22Rv1 (cell line): ENCODE measurements at regions not wholly inside any gene's neighbourhood (a gene's known extent, or its start where the extent isn't known, plus 50 kb on each side); places are given as distances from the start of the nearest gene placed in this dataset.
A peak's percentile ranks its signal among the peaks of the same experiment; 100 is the strongest.

Experiments
- H3K27ac ChIP-seq: fragments of 450-650 bp; 2 replicates; pipeline ENCODE4 v1.5.1; 2017
- ZFX ChIP-seq: fragments of 450-650 bp; IDR thresholded peaks from 2 replicates; pipeline ENCODE4 v1.6.1; 2017; ENCODE audit warnings: antibody characterized with exemption, borderline replicate concordance
- TF ChIP-seq, protein P1 (sequence below): fragments of 450-650 bp; IDR thresholded peaks from 2 replicates; pipeline ENCODE4 v1.5.1; 2017; ENCODE audit warnings: mild to moderate bottlenecking

DNA sequence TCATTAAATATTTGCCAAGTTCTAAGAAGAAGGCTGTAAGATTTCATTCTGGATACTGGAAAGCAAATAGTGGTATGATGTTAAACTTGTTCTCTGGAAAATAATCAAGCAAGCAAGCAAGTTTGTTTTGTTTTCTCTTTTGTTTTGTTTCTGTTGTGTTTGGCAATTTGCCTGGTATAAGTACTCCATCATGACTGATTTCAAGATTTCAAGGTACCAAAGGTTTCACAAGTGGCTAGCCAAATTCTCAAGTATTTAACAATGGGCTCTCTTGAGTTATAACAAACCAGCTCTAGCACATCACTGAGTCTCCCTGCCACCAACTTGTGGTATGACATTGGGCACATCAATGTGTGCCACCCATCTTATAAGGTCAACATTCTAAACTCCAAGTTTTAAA, 151.7 kb upstream of the IGFBP3 start:
- TF ChIP-seq ZFX = no peak
- TF ChIP-seq, protein P1, sequence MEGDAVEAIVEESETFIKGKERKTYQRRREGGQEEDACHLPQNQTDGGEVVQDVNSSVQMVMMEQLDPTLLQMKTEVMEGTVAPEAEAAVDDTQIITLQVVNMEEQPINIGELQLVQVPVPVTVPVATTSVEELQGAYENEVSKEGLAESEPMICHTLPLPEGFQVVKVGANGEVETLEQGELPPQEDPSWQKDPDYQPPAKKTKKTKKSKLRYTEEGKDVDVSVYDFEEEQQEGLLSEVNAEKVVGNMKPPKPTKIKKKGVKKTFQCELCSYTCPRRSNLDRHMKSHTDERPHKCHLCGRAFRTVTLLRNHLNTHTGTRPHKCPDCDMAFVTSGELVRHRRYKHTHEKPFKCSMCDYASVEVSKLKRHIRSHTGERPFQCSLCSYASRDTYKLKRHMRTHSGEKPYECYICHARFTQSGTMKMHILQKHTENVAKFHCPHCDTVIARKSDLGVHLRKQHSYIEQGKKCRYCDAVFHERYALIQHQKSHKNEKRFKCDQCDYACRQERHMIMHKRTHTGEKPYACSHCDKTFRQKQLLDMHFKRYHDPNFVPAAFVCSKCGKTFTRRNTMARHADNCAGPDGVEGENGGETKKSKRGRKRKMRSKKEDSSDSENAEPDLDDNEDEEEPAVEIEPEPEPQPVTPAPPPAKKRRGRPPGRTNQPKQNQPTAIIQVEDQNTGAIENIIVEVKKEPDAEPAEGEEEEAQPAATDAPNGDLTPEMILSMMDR = no peak
- peak overlapping the region; percentile 19; the same call in 1 of the 2 replicates for H3K27ac ChIP-seq

DNA sequence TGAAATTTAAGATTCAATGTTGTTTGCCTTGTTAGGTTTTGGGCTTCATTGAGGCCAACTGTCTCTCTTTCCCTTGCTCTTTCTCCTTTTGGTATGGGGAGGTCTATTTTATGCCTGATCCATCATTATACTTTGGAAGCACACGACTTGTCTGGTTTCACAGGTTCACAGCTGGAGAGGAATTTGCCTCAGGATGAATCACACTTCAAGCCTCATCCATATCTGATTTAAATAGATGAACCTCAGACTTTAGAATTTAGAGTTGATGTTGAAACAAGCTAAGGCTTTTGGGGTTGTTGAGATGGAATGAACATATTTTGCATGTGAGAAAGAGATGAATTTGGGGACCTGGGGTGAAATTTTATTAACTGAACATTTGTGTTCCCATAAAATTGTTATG, 150.5 kb upstream of the IGFBP3 start:
- no peak overlapping the region; the same call in 1 of the 2 replicates for H3K27ac ChIP-seq
- TF ChIP-seq, protein P1 = no peak
- TF ChIP-seq ZFX = no peak

DNA sequence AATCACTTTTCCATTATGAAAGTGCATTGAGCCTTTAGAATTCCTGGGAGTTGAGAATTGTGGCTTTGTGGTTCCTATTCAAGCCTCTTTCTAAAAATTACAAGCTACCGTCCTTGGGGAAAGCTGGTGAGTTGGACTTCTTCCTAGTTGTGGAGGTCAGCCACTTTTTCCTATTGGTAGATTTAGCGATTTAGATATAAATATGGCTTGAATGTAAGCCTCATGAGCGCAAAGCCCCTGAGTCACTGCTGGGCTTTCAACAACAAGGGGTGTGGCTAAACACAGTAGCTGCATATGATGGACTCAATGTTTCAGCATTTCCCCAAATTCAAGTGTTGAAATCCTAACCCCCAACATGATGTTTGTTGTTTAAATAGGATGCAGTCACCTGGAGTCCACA, 150.0 kb upstream of the IGFBP3 start:
- no peak overlapping the region for H3K27ac ChIP-seq
- TF ChIP-seq, protein P1 = no peak
- TF ChIP-seq ZFX = no peak

DNA sequence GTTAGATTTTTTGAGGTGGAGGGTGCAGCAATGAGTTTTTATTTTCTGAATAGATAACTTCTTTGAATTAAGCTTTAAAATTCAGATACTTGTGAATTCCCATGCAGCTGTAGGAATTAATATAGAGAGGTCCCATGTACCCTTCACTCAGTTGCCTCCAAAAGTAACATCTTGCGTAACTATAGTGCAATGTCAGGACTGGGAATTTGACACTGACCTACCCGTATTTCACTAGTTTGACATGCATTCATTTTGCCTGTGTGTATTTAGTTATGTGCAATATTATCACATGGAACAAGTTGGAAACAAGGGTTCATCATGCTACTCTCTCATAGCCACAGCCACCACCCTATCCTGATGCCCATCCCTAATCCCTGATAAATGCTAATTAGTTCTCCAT, 147.1 kb upstream of the IGFBP3 start:
- TF ChIP-seq ZFX = no peak
- TF ChIP-seq, protein P1 = no peak
- H3K27ac ChIP-seq = no peak overlapping the region

DNA sequence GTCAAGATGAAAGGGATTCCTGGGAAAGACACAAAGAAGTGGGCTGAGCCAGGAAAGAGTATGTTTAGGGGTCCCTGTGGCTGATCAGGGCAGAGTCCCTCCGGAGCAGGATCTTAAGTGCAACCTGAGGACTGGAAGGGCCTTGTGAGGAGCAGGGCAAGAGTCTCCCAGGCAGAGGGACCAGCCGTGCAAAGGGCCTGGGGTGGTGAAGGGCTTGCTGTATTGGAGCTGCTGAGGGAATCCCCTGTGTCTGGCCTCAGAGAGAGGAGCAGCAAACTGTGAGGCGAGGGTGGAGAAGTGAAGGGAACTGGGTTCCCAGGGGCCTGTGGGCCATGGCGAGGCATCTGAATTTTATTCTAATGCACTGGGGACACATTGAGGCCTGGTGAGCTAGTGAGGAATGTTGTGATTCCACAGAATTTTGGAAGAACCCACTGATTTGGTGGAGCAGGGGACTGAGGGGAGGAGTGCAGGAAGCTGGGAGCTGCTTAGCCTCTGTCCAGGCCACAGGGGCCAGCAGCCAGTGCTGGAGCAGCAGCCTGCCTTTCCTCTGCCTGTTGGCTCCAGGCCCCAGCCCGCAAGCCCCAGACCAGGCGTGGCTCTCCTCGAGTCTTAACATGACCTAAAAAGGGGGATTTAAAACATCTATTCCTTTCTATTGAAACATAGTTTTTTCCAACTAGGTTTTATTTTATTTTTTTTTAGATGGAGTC, 138.4 kb upstream of the IGFBP3 start:
- H3K27ac ChIP-seq = no peak overlapping the region
- TF ChIP-seq, protein P1 = no peak
- TF ChIP-seq ZFX = no peak

DNA sequence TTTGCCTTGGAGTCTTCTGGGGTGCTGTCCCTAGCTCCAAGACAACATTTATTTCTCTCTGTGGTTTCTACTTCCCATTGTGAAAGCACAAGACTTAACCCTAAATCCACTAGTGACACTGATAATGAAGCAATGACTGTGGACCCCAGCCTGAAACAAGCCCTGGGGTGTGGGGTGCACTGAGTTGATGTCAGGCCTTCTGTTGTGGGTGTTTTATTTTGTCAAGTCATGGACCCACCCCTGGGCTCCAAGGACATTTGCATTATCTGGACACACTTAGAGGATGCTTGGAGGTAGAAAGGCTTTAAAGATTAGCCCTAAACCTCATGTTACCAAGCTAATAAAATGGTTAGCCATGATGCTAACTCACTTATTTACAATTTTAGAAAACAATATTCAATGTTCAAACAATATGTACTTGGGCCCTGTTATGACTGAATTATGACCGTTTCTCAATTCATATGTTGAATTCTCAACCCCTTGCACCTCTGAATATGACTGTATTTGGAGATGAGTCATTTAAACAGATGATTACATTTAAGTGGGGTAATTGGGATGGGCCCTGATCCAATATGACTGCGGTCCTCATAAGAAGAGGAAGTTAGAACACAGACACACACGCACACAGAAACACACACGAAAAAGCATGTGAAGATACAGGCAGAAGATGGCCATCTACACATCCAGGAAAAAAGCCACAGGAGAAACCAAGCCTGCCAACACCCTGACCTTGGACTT, 137.2 kb upstream of the IGFBP3 start:
- no peak overlapping the region for H3K27ac ChIP-seq
- TF ChIP-seq, protein P1 = no peak
- TF ChIP-seq ZFX = no peak

DNA sequence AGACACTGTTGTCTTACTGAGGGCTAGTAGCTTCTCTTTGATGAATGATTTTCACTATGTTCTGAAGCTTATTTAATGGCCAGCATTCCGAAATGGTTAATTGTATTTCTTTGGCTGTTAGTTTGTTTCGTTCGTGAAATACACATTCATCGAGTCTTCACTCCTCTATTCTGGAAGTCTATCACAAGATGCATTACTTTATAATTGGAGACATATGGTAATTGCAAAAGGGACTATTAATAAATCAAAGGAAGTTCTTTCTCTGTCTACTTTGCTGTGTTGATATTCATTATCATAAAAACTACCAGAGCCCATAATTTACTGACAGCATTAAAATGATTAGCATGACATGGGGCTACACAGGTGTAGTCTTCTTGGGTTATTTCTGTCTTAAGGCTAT, 133.8 kb upstream of the IGFBP3 start:
- H3K27ac ChIP-seq = no peak overlapping the region
- TF ChIP-seq, protein P1 = no peak
- no peak for TF ChIP-seq ZFX
